GM12864 (cell line): ENCODE measurements at regions not wholly inside any gene's neighbourhood (a gene's known extent, or its start where the extent isn't known, plus 50 kb on each side); places are given as distances from the start of the nearest gene placed in this dataset.

ENCODE experiments used
- DNase-seq: peaks from one replicate; pipeline ENCODE4 v3.0.0-alpha.2; 2011; ENCODE audit warnings: low read depth
- H3K4me3 ChIP-seq: 2 replicates; pipeline ENCODE4 v1.5.1; 2011; ENCODE audit warnings: mild to moderate bottlenecking, low read depth, low read length, control low read depth
- CTCF ChIP-seq: IDR thresholded peaks from 2 replicates; pipeline ENCODE4 v1.5.1; 2011; ENCODE audit warnings: low read depth, mild to moderate bottlenecking, moderate library complexity, low read length, control low read depth, inconsistent platforms; ENCODE audit errors: missing control alignments

DNA sequence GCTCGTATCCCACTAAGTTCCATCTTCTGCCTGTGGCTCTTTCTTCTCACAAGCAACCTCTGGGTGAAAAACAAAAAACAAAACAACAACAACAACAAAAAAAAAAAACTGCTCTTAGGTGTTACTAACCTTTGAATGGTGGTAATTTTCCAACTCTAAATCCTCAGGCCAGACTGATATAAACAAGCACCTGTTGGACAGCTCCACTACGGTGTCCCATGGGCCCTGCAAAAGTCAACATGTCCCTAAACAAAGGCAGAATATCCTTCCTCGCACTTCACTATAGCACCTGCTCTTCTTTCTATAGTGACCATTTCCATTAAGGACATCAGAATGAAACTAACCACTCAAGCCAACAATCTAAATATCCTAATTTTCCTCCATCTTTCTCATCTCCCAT is 54.6 kb upstream of the PARM1 start:
- H3K4me3 ChIP-seq: no peak overlapping the region
- DNase-seq: no peak
- TF ChIP-seq CTCF: no peak

DNA sequence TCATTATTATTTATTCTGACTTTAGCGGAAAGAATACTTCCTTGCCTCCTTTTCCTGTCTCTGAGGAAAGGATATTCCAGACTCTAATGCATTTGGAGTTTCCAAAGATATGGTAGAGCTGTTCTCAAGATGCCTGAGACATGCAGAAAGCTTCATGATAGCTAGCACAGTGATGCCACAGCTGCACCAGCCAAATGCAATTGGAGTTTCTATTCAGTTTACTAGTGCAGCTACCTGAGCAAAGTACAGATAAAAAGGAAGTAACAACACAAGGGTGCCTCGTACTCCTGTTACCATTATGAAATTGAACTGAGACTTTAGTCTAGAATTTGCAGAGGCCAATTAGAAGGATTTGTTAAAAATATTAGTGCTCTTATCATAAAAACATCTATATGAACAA is 57.5 kb upstream of the PARM1 start:
- no peak for TF ChIP-seq CTCF
- H3K4me3 ChIP-seq: no peak overlapping the region
- no peak for DNase-seq

- peak; percentile 84 for TF ChIP-seq CTCF
- H3K4me3 ChIP-seq: no peak overlapping the region
- DNase-seq: peak; percentile 38
Observed at GRCh38 chr4:74874753-74875367, 58.1 kb upstream of the PARM1 start.

- peak; percentile 24 for DNase-seq
- TF ChIP-seq CTCF: no peak
Observed at GRCh38 chr4:74873545-74874301, 59.2 kb upstream of the PARM1 start.

DNA sequence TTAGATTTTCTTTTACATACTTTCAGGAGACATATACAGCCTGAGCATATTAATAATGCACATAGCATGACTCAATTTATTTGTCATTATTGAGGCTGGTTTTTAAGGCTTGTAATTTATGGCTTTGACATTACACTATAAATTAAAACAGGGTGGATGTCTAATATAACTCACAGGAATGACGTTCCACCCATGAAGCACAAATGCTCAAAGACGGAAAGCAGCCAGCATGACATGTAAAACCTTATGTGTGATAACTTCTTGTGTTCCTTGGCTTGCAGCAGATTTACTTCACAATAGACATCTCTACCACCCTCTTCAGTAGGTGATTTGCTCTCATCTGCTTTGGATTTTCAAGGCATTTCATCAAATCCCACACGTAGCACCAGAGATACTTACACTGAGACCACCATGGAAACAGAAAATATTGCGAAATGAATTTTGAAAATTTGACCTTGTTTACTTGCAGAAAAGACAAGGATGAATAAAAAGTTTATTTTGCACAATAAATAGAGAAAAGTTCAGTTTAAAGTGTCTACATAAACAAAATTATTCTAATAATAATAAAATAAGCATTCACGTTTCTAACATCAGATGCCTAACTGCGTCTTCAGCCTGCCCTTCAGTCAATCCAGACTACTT is 64.7 kb upstream of the BTC start:
- H3K4me3 ChIP-seq: no peak overlapping the region
- TF ChIP-seq CTCF: no peak
- DNase-seq: no peak

More at GRCh38 chr4:74873545-74874301, 59.2 kb upstream of the PARM1 start:
- H3K4me3 ChIP-seq: no peak overlapping the region

GRCh38 chr4:74855879-74856278 is 61.6 kb upstream of the BTC start:
- H3K4me3 ChIP-seq: no peak overlapping the region
- no peak for DNase-seq
- no peak for TF ChIP-seq CTCF
